ENCODE measurements at regions not wholly inside any gene's neighbourhood (a gene's known extent, or its start where the extent isn't known, plus 50 kb on each side); places are given as distances from the start of the nearest gene placed in this dataset.

DNA sequence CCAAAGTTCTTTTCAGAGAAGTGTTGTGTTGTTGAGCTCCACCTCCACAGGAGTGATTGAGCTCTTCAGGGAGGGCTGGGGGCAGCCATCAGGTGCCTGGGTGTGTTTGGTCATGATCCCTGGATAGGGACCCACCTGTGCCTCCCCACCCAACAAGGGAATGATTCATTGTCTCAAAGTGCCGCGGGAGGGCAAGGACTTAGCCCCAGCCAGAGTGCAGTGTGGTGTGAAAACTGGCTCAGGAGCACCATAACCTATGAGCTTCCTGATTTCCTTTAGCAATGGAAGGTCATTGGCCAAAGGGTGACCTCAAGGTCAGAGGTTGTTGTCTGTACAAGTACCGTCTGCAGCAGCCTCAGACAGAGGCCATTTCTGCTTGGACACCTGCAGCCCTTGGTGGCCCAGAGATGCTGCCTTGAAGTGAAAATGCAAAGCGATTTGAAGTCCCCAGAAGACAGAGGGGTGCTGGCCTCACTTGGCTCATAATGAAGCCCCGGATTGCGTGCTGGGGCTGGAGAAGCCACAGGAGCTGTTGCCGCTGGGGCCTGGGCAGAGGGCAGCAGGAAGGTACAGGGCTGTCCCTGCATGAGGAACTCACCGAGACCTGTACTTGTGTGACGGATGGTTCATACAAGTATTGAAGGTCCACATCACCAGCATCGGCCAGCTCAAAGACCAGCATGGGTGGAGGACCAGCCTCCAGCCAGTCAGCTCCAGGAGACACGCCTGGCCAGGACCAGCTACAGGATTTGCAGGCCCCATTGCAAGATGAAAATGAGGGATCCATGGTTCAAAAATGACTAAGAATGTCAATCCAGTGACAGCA is 100.6 kb upstream of the DUSP22 start:
- Histone ChIP-seq H3K27ac (no peak overlapping the region), H3K4me1 (ENCODE audit: low read depth, poor library complexity, severe bottlenecking) (peaks cover 48% of the 10 kb centered on the region), H3K9ac (no peak overlapping the region), H4K20me1 (ENCODE audit: insufficient read depth) (no peaks in the 10 kb centered on the region), H3K79me2 (ENCODE audit: insufficient read depth, low read depth) (no peaks in the 10 kb centered on the region), H3K27me3 (ENCODE audit: insufficient read depth, low read depth) (no peaks in the 10 kb centered on the region), H3K4me2 (no peak overlapping the region), H2AFZ (ENCODE audit: low read depth) (no peak overlapping the region), H3K4me3 (IDR thresholded peaks at IDR 0.05; ENCODE audit: insufficient read depth, low read depth, low read length) (no peak overlapping the region), H3K36me3 (ENCODE audit: insufficient read depth) (no peaks in the 10 kb centered on the region)
- TF ChIP-seq CTCF (conservative IDR thresholded peaks at IDR 0.05; ENCODE audit: low read depth, low read length) = no peak

- no peaks in the 10 kb centered on the region for H3K36me3 ChIP-seq (ENCODE audit: insufficient read depth)
- no peak overlapping the region for H3K4me2 ChIP-seq
- no peaks in the 10 kb centered on the region for H4K20me1 ChIP-seq (ENCODE audit: insufficient read depth)
- peaks cover 42% of the 10 kb centered on the region for H3K4me1 ChIP-seq (ENCODE audit: low read depth, poor library complexity, severe bottlenecking)
- H3K4me3 ChIP-seq (IDR thresholded peaks at IDR 0.05; ENCODE audit: insufficient read depth, low read depth, low read length) = no peak overlapping the region
- H3K9ac ChIP-seq = no peak overlapping the region
- no peaks in the 10 kb centered on the region for H3K79me2 ChIP-seq (ENCODE audit: insufficient read depth, low read depth)
- no peak overlapping the region for H2AFZ ChIP-seq (ENCODE audit: low read depth)
- H3K27me3 ChIP-seq (ENCODE audit: insufficient read depth, low read depth) = no peaks in the 10 kb centered on the region
- no peak overlapping the region for H3K27ac ChIP-seq
- no peak for TF ChIP-seq CTCF (conservative IDR thresholded peaks at IDR 0.05; ENCODE audit: low read depth, low read length)
These were observed 100.0 kb upstream of the DUSP22 start for GRCh38 chr6:192313-192664.

GRCh38 chr6:193180-193579 is 99.1 kb upstream of the DUSP22 start:
- H3K9ac ChIP-seq = no peak overlapping the region
- H3K4me2 ChIP-seq = no peak overlapping the region
- H3K4me1 ChIP-seq (ENCODE audit: low read depth, poor library complexity, severe bottlenecking) = peaks cover 34% of the 10 kb centered on the region
- H3K36me3 ChIP-seq (ENCODE audit: insufficient read depth) = no peaks in the 10 kb centered on the region
- H4K20me1 ChIP-seq (ENCODE audit: insufficient read depth) = no peaks in the 10 kb centered on the region
- no peak for TF ChIP-seq CTCF (conservative IDR thresholded peaks at IDR 0.05; ENCODE audit: low read depth, low read length)
- no peak overlapping the region for H3K27ac ChIP-seq
- H3K79me2 ChIP-seq (ENCODE audit: insufficient read depth, low read depth) = no peaks in the 10 kb centered on the region
- H2AFZ ChIP-seq (ENCODE audit: low read depth) = no peak overlapping the region
- H3K27me3 ChIP-seq (ENCODE audit: insufficient read depth, low read depth) = no peaks in the 10 kb centered on the region
- no peak overlapping the region for H3K4me3 ChIP-seq (IDR thresholded peaks at IDR 0.05; ENCODE audit: insufficient read depth, low read depth, low read length)

GRCh38 chr6:193773-194310 is 98.4 kb upstream of the DUSP22 start:
- H3K27ac ChIP-seq = no peak overlapping the region
- H3K79me2 ChIP-seq (ENCODE audit: insufficient read depth, low read depth) = no peaks in the 10 kb centered on the region
- no peaks in the 10 kb centered on the region for H4K20me1 ChIP-seq (ENCODE audit: insufficient read depth)
- H3K36me3 ChIP-seq (ENCODE audit: insufficient read depth) = no peaks in the 10 kb centered on the region
- H2AFZ ChIP-seq (ENCODE audit: low read depth) = no peak overlapping the region
- no peak overlapping the region for H3K4me2 ChIP-seq
- H3K27me3 ChIP-seq (ENCODE audit: insufficient read depth, low read depth) = no peaks in the 10 kb centered on the region
- TF ChIP-seq CTCF (conservative IDR thresholded peaks at IDR 0.05; ENCODE audit: low read depth, low read length) = no peak
- peaks cover 28% of the 10 kb centered on the region for H3K4me1 ChIP-seq (ENCODE audit: low read depth, poor library complexity, severe bottlenecking)
- H3K9ac ChIP-seq = no peak overlapping the region
- no peak overlapping the region for H3K4me3 ChIP-seq (IDR thresholded peaks at IDR 0.05; ENCODE audit: insufficient read depth, low read depth, low read length)
